SK-N-SH (cell line): ENCODE measurements at regions not wholly inside any gene's neighbourhood (a gene's known extent, or its start where the extent isn't known, plus 50 kb on each side); places are given as distances from the start of the nearest gene placed in this dataset.

Experiments used
- CTCF ChIA-PET: fragments of 300-600, 350-600 bp; formaldehyde crosslinking; extraction: SDS; loops from one replicate; lab custom pipeline; 2021; lab: Yijun Ruan, JAX
- POLR2A ChIA-PET: fragments of 350-600 bp; sonication (Branson Sonifier 250); formaldehyde crosslinking; extraction: SDS; loops from one replicate; lab custom pipeline; 2020; ENCODE audit warnings: antibody characterized with exemption, inconsistent platforms; lab: Yijun Ruan, JAX
- DNase-seq: peaks from one replicate; pipeline ENCODE4 v3.0.0; 2012
- H2AFZ ChIP-seq: fragments of 200-600 bp; sonication (generic); 2 replicates; pipeline ENCODE4 v1.8.1; 2016; ENCODE audit warnings: antibody characterized with exemption, mild to moderate bottlenecking, low read depth
- H3F3A ChIP-seq: fragments of 200-600 bp; sonication (generic); replicated peaks from 2 replicates; pipeline ENCODE3; 2016; ENCODE audit warnings: antibody characterized with exemption, mild to moderate bottlenecking; ENCODE audit not compliant: insufficient read depth
- H3K27ac ChIP-seq, 2 experiments: fragments of 200-500 bp in 1 of 2; fragments of 200-600 bp in 1 of 2; sonication (Bioruptor generic) in 1 of 2; sonication (generic), shearing (Covaris generic) in 1 of 2; 2 replicates each; pipeline versions ENCODE4 v1.5.1 to v1.6.1; 2014 to 2016; ENCODE audit warnings: low read depth in 2 of 2, inconsistent platforms in 1 of 2, low read length in 1 of 2, mild to moderate bottlenecking in 1 of 2, mixed read lengths in 1 of 2
- H3K27me3 ChIP-seq: fragments of 200-600 bp; sonication (generic), shearing (Covaris generic); 2 replicates; pipeline ENCODE4 v1.6.1; 2016; ENCODE audit warnings: mixed run types; ENCODE audit not compliant: insufficient read depth
- H3K36me3 ChIP-seq, 2 experiments: fragments of 200-500 bp in 1 of 2; fragments of 200-600 bp in 1 of 2; sonication (Bioruptor generic) in 1 of 2; sonication (generic) in 1 of 2; replicated peaks in 1 of 2; 2 replicates each; pipeline versions ENCODE3 to v1.5.1; 2014 to 2016; ENCODE audit warnings: low read length in 1 of 2, mild to moderate bottlenecking in 1 of 2; ENCODE audit not compliant: insufficient read depth in 2 of 2, control insufficient read depth in 1 of 2
- H3K4me1 ChIP-seq, 2 experiments: fragments of 200-500 bp in 1 of 2; fragments of 200-600 bp in 1 of 2; sonication (Bioruptor generic) in 1 of 2; sonication (generic), shearing (Covaris generic) in 1 of 2; 2 replicates each; pipeline versions ENCODE4 v1.5.1 to v1.6.1; 2014 to 2016; ENCODE audit warnings: low read depth in 1 of 2, low read length in 1 of 2, mixed run types in 1 of 2; ENCODE audit not compliant: insufficient read depth in 2 of 2, control insufficient read depth in 1 of 2
- H3K4me2 ChIP-seq: fragments of 200-600 bp; sonication (generic), shearing (Covaris generic); 2 replicates; pipeline ENCODE4 v1.6.1; 2017; ENCODE audit warnings: mixed run types
- H3K4me3 ChIP-seq, 2 experiments: fragments of 200-500 bp in 1 of 2; fragments of 200-600 bp in 1 of 2; sonication (Bioruptor generic) in 1 of 2; sonication (generic), shearing (Covaris generic) in 1 of 2; 2 replicates each; pipeline versions ENCODE4 v1.5.1 to v1.8.1; 2014 to 2016; ENCODE audit warnings: low read depth in 2 of 2, inconsistent platforms in 1 of 2, low read length in 1 of 2, mild to moderate bottlenecking in 1 of 2, mixed read lengths in 1 of 2, moderate library complexity in 1 of 2
- H3K79me2 ChIP-seq: fragments of 200-600 bp; sonication (generic); 2 replicates; pipeline ENCODE4 v1.8.1; 2017; ENCODE audit warnings: mild to moderate bottlenecking; ENCODE audit not compliant: insufficient read depth
- H3K9ac ChIP-seq: fragments of 200-600 bp; sonication (generic); 2 replicates; pipeline ENCODE4 v1.6.1; 2017; ENCODE audit warnings: mixed run types
- H3K9me2 ChIP-seq: fragments of 200-600 bp; sonication (generic); 2 replicates; pipeline ENCODE4 v1.6.1; 2017; ENCODE audit warnings: mixed run types
- H3K9me3 ChIP-seq: fragments of 200-600 bp; sonication (generic); 2 replicates; pipeline ENCODE4 v1.6.1; 2017; ENCODE audit warnings: mixed run types, mild to moderate bottlenecking, moderate library complexity
- H4K20me1 ChIP-seq: fragments of 200-600 bp; sonication (generic); 2 replicates; pipeline ENCODE4 v1.6.1; 2017; ENCODE audit warnings: mild to moderate bottlenecking, mixed run types; ENCODE audit not compliant: insufficient read depth
- JUND ChIP-seq: IDR thresholded peaks from 2 replicates; pipeline ENCODE4 v1.4.0; 2012
- RAD21 ChIP-seq: IDR thresholded peaks from 2 replicates; pipeline ENCODE4 v1.6.1; 2012; ENCODE audit warnings: mild to moderate bottlenecking, low read length
- RFX5 ChIP-seq: IDR thresholded peaks from 2 replicates; pipeline ENCODE4 v1.6.1; 2012; ENCODE audit warnings: mild to moderate bottlenecking, improper control_type of control experiment, low read length
- RXRA ChIP-seq: IDR thresholded peaks from 2 replicates; pipeline ENCODE4 v1.4.0; 2012; ENCODE audit warnings: low read depth, mild to moderate bottlenecking, borderline replicate concordance
- SMC3 ChIP-seq: IDR thresholded peaks from 2 replicates; pipeline ENCODE4 v1.6.1; 2012; ENCODE audit warnings: low read depth, low read length, improper control_type of control experiment
- TCF12 ChIP-seq: IDR thresholded peaks from 2 replicates; pipeline ENCODE4 v1.4.0; 2012
- TEAD4 ChIP-seq: IDR thresholded peaks from 2 replicates; pipeline ENCODE4 v1.4.0; 2012; ENCODE audit warnings: mild to moderate bottlenecking, borderline replicate concordance; ENCODE audit not compliant: insufficient read depth
- WGBS: methylation state at CpG from one replicate; pipeline ENCODE4 v1.1.6; 2017; ENCODE audit warnings: low lambda C conversion rate; 5-methylcytosine and 5-hydroxymethylcytosine counted together
- TF ChIP-seq, protein P1 (sequence below): IDR thresholded peaks from 2 replicates; pipeline ENCODE4; 2012
- TF ChIP-seq, protein P2 (sequence below): IDR thresholded peaks from 2 replicates; pipeline ENCODE4 v1.4.0; 2012; ENCODE audit warnings: low read depth, borderline replicate concordance

DNA sequence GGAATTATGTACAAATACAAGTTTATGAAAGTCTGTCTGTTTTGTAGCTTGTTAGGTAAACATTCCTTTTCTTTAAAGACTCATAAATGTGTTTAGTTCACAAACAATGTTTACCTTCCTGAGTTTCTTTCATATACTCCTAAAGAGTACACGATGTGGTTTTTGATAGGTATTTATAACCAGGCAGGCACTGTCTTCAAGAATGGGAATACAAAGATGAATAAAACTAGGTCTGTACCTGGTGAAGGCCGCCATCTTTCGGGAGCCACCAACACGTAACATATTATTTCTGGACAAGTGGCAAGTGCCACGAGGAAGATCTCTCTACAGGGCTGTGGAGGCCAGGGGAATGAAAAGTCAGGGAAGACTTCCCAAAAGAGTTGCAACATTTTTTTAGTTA lies 144.6 kb upstream of the RASSF8 start:
- no peak overlapping the region for H3K4me2 ChIP-seq
- H3K27me3 ChIP-seq, result no peaks in the 10 kb centered on the region
- 0 out of 2 replicates have a peak, but pooled peaks cover 4% of the 10 kb centered on the region for H3K9me3 ChIP-seq
- 87% methylated on average over 5 of the region's 5 CpGs for WGBS
- ChIA-PET CTCF (no interaction called here), POLR2A (no interaction called here)
- H4K20me1 ChIP-seq, result no peaks in the 10 kb centered on the region
- H3F3A ChIP-seq, result no peaks in the 10 kb centered on the region
- H3K27ac ChIP-seq, result no peak overlapping the region
- no peaks in the 10 kb centered on the region for H3K79me2 ChIP-seq
- no peaks in the 10 kb centered on the region; a peak in 1 of 4 replicates for H3K4me1 ChIP-seq
- H2AFZ ChIP-seq, result no peak overlapping the region
- H3K9me2 ChIP-seq, result no peaks in the 10 kb centered on the region
- no peak overlapping the region for H3K9ac ChIP-seq
- TF ChIP-seq RAD21, result 0 out of 2 replicates have a peak, but pooled peaks have one; percentile 10
- no peak for TF ChIP-seq SMC3
- TF ChIP-seq RXRA, result no peak
- H3K4me3 ChIP-seq, result no peak overlapping the region
- DNase-seq, result no peak
- no peaks in the 10 kb centered on the region for H3K36me3 ChIP-seq

DNA sequence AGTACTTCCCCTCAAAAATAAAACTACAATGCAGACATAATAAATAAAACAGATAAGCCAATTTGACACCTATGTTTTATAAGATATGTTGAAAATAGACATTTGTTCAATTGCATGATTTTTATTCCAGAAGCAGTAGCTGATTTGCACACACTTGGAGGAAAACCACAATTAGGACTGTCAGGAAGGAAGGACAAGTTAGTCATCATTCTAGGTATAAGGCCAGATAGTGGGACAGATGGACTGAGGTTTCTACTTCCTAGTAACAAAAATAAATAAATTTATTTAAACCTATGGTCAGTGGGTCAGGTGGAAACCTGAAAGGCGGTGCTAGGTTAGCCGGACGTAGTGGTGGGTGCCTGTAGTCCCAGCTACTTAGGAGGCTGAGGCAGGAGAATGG lies 141.8 kb upstream of the RASSF8 start:
- Histone ChIP-seq H3K9me3 (no peaks in the 10 kb centered on the region), H2AFZ (no peak overlapping the region), H3K9ac (no peak overlapping the region), H3K36me3 (no peaks in the 10 kb centered on the region), H4K20me1 (no peaks in the 10 kb centered on the region), H3K4me2 (no peak overlapping the region), H3F3A (no peaks in the 10 kb centered on the region), H3K4me3 (no peak overlapping the region), H3K79me2 (no peaks in the 10 kb centered on the region), H3K27me3 (no peaks in the 10 kb centered on the region), H3K9me2 (no peaks in the 10 kb centered on the region), H3K4me1 (no peaks in the 10 kb centered on the region; a peak in 1 of 4 replicates), H3K27ac (no peak overlapping the region)
- no peak for DNase-seq
- 98% methylated on average over 3 of the region's 3 CpGs for WGBS
- CTCF ChIA-PET, result no interaction called here
- POLR2A ChIA-PET, result no interaction called here
- no peak for TF ChIP-seq TCF12
- TF ChIP-seq, protein P1, sequence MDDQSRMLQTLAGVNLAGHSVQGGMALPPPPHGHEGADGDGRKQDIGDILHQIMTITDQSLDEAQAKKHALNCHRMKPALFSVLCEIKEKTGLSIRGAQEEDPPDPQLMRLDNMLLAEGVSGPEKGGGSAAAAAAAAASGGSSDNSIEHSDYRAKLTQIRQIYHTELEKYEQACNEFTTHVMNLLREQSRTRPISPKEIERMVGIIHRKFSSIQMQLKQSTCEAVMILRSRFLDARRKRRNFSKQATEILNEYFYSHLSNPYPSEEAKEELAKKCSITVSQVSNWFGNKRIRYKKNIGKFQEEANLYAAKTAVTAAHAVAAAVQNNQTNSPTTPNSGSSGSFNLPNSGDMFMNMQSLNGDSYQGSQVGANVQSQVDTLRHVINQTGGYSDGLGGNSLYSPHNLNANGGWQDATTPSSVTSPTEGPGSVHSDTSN, result no peak

DNA sequence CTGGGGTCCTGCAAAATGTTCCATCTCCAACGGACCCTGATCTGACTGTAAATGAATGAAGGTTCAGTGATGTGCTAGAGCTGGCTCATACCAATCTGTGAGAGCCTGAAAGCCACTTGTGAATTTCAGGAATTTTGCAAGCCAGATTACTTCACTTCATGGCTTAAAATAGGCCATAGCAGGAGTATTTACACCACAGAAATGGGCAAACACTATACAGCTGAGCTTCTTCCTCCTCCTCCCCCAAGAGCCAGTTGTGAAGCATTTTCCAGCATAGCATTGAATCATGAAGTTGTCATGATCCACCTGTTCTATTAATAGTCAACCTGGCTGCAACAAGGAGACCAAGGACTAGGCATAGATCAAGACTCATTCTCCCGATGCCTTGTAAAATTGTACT lies 141.3 kb upstream of the RASSF8 start:
- H3K27me3 ChIP-seq, result no peaks in the 10 kb centered on the region
- no peaks in the 10 kb centered on the region for H4K20me1 ChIP-seq
- no peak for DNase-seq
- no peaks in the 10 kb centered on the region for H3K36me3 ChIP-seq
- no peak overlapping the region for H3K4me2 ChIP-seq
- H3K9me2 ChIP-seq, result no peaks in the 10 kb centered on the region
- no peaks in the 10 kb centered on the region for H3K9me3 ChIP-seq
- H3F3A ChIP-seq, result no peaks in the 10 kb centered on the region
- H3K4me3 ChIP-seq, result no peak overlapping the region
- TF ChIP-seq JUND (no peak), TEAD4 (no peak), SMC3 (no peak), RFX5 (no peak)
- TF ChIP-seq, protein P2, sequence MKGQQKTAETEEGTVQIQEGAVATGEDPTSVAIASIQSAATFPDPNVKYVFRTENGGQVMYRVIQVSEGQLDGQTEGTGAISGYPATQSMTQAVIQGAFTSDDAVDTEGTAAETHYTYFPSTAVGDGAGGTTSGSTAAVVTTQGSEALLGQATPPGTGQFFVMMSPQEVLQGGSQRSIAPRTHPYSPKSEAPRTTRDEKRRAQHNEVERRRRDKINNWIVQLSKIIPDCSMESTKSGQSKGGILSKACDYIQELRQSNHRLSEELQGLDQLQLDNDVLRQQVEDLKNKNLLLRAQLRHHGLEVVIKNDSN, result no peak
- no peak overlapping the region for H3K9ac ChIP-seq
- no peaks in the 10 kb centered on the region for H3K79me2 ChIP-seq
- H3K27ac ChIP-seq, result no peak overlapping the region
- CTCF ChIA-PET, result no interaction called here
- POLR2A ChIA-PET, result no interaction called here
- H3K4me1 ChIP-seq, result no peaks in the 10 kb centered on the region; a peak in 1 of 4 replicates
- no peak overlapping the region for H2AFZ ChIP-seq
- WGBS, result 89% methylated on average over 2 of the region's 2 CpGs
